HG03521 (cell line): ENCODE measurements at regions not wholly inside any gene's neighbourhood (a gene's known extent, or its start where the extent isn't known, plus 50 kb on each side); places are given as distances from the start of the nearest gene placed in this dataset.
"Not testable (repeated sequence)": the region's sequence is repeated elsewhere in the genome, so short reads cannot be mapped to it uniquely, and the experiment has no call there.

ENCODE experiments used
- ATAC-seq: cut with Tn5 transposase; IDR thresholded peaks from one replicate; pipeline ENCODE4 v1.9.1; 2021; ENCODE audit warnings: mild to moderate bottlenecking, moderate library complexity; ENCODE audit not compliant: unreplicated experiment

DNA sequence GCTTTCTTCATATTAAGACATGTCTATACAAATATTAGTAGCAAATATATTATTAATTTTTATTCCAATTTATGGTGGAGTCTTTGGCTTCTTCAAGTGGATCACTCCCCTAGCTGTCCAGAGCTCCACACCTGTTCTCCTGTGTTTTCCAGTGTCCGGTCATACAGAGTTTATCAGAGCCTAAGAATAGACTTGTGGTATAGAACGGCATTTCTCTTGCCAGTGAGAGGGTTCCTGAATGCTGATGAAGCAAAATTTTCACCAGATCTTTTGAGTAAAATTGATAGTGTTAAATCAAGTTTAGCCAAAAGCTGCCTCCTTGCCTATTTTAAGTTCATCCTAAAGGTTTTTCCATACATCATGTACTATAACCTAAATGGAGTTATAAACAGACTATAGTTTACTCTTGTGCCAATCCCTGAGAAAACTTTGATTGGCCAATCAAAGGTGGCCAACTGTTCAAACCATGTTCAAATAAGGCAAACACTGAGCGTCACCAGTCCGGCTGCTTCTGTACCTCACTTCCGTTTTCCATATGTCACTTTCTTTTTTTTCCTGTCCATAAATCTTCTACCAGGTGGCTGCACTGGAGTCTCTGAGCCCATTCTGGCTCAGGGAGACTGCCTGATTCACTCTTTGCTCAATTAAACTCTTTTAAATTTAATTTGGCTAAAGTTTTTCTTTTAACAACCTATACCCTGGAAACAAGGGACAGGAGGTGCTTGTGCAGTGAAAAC, 422.7 kb upstream of the FRG2C start:
- not testable (repeated sequence) for ATAC-seq

- no peak for ATAC-seq
Observed at GRCh38 chr3:75242012-75242735, 422.0 kb upstream of the FRG2C start.

DNA sequence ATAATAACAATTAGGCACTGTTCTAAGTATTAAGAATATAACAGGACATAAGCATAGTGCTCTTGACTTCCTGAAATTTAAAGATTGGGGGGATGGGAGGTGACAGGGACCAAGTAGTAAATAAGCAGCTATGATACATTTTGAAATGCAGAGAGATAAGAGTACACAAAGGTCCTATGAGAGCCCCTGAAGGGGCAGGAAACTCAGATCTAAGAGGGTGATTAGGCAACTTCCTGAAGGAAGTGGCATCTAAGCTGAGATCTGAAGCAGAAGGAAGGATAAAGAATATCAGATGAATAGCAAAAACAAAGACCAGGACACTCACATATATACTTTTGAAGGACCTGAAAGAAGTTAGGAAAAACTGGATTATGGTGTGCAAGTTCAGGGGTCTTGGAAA, 415.2 kb upstream of the FRG2C start:
- ATAC-seq, result no peak

GRCh38 chr3:75254685-75255084, 409.4 kb upstream of the FRG2C start:
- no peak for ATAC-seq

DNA sequence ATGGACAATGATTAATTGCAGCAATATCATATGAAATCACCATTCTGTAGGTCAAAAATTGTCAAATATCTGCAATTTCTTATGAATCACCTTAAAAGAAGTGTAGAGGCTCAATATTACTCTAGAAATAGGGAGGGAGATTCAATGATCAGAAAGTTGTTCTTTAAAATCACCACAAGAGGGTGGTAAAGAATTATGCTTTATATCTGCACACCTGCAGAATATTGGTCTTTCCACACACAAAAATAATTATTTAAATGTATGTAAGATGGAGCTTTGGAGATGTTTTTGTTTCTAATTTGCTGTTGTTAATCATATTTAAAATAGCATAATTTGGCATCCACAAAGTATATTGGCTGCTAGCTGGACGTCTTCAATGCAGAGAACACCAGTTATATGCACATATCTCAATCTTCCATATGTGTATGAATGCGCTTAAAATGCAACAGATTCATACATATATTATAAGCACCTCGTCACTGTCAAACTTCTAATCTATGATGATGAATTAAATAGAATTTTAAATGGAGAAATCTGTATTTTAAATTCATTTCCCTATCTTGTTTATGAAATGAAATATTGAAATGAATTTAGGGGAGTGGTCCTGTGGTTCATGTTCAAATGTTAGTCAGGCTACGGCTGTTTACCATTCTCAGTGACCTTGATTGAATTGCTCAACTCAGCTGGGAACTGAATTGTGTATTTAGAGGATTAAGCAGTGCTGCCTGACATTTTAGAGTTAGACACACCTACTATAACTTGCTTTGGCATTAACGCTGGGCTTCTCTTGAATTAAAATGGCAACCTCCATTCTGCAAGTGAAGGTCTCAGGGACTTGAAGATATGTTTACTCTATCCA, 405.1 kb upstream of the FRG2C start:
- ATAC-seq, result not testable (repeated sequence)

DNA sequence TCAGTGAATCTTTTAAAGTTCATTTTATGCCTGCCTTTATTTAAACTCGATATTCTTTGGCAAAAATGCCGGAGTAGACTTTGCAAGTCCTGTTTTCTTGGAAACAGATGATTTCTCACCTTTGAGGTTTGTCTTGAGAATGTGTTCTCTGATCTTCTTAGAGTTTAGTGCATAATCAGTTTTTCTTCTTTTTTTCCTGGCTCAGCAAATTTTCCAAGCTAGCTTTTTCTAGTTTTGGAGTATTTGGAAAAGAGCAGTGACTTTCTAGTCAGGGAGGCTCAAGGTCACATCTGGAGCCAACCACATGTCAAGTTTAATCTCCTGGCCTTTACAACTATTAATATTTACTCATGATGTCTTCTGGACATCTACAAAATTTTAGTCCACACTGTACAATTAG, 403.2 kb upstream of the FRG2C start:
- ATAC-seq, result not testable (repeated sequence)

DNA sequence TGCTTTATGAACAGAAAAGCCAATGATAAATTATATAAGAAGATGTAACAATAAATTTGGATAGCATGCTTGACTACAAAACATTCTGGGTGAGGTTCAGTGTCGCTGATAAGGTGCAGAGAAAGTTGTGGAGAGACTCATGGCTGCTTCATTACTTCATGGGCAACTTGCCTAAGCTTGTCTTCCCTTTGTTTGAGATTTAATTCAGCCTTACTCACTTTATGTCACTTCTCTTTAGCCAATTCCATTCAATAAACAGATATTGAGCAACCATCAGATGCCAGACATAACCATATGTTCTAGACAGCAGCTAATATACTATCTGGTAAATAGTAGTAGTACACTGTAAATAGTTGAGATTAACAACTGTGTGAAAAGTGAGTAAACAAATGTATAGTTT, 401.5 kb upstream of the FRG2C start:
- no peak for ATAC-seq

- ATAC-seq, result no peak
Observed at GRCh38 chr3:75265897-75266296, 398.2 kb upstream of the FRG2C start.

- not testable (repeated sequence) for ATAC-seq
Observed at GRCh38 chr3:75268576-75268975, 395.6 kb upstream of the FRG2C start.

GRCh38 chr3:75272237-75272636, 391.9 kb upstream of the FRG2C start:
- ATAC-seq, result not testable (repeated sequence)

- ATAC-seq, result no peak
Observed at GRCh38 chr3:75272691-75273090, 391.4 kb upstream of the FRG2C start.

DNA sequence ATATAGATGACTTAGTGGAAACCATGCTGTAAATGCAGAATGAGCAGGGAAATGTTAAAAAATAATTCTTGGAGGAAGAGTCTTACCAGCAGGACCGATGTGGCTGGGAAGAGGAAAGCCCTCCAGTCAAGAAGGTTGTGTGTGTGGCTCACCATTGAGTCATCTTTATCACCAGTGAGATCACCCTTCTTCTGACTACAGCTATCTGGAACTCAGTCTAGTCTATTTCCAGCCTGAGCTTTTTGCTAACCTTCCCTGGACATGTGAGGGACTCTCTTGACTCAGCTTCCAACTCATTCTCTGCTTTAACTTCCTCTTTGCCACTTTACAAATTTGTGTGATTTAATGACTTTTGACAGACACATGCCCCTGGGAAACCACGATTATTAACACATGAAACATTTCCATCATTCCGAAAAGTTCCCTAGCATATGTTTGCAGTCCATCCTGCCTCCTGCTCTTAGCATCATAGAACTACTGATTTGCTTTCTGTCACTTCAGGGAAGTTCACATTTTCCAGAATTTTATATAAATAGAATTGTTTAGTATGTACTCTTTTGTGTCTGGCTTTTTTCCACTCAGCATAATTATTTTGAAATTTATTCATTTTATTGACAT, 378.5 kb upstream of the FRG2C start:
- ATAC-seq, result not testable (repeated sequence)

- ATAC-seq, result not testable (repeated sequence)
Observed at GRCh38 chr3:75288972-75289574, 375.1 kb upstream of the FRG2C start.

- no peak for ATAC-seq
Observed at GRCh38 chr3:75294124-75294523, 370.0 kb upstream of the FRG2C start.

DNA sequence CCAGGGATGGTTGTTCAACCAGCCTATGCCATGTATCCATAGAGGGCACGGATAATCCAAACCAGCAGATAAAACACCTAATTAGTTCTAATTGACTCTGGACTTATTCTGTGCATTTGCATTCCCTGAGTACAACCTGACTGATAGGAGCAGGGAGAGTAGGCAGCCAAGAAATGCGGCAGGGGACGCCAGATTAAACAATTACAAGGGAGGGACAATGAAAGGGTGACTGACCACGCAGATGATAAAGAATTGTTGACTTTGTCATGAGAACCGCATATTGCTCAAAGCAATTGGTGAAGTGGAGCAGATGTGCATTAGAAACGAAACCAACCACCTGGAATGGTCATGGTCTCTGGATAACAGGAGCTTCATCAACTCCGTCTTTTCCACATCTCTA, 369.1 kb upstream of the FRG2C start:
- no peak for ATAC-seq

- ATAC-seq, result no peak
Observed at GRCh38 chr3:75296858-75297257, 367.3 kb upstream of the FRG2C start.

DNA sequence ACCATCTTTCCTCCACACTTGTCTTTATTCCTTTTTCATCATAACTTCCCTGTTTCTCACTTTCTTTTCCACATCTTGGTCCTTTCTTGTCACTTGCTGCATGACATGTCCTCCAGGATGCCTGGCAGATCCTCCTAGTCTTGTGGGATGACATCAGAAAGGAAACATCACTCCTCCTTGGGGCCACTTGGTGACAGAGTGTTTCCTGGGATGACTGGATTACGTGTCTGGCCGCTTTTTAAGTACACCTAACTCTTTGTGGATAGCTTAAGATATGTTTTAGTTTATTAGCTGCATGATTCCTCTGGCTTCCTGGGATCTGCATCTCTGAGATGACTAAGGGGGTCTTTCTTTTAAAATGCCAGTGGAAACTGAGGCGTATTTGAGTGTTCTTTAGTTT, 363.5 kb upstream of the FRG2C start:
- no peak for ATAC-seq

DNA sequence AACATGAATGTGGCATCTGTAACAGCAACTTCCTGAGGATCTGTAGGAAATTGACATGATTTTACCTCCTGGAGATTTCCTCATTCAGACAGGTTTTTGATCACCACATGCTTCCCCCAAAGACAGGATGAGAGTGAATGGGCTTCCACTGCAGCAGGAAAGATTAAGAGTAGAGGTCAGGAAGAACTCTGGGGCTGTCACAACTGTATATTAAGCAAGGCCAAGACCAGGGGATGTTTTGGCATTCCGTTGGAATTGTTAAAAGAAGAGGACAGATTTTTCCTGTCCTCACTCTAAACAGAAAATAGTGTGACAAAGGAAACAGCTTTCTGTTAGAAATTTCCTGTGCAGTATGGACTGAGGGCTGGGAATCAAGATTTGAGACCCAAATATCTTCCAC, 363.1 kb upstream of the FRG2C start:
- not testable (repeated sequence) for ATAC-seq

- no peak for ATAC-seq
Observed at GRCh38 chr3:75303741-75304140, 360.4 kb upstream of the FRG2C start.

GRCh38 chr3:75305901-75306300, 358.2 kb upstream of the FRG2C start:
- ATAC-seq, result no peak

DNA sequence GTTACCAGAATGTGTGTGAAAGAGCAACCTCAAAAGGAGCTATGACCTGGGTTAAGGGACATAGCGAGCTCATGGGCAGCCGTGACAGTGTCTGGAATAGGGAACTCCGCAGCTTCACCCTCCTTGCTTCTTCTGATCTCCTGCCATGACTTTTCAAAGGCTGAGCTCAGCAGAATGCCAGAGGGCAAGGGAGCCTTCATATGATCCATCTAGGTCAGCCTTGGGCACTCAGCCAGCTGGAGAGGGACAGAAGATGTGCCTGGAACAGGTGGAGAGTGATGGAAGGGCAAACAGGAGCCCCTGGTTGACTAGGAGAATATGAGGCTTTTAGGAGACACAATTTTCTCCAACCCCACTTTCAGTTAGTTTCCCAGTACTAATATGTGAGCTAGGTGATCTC, 352.8 kb upstream of the FRG2C start:
- not testable (repeated sequence) for ATAC-seq
